Calu3 (cell line): ENCODE measurements at regions not wholly inside any gene's neighbourhood (a gene's known extent, or its start where the extent isn't known, plus 50 kb on each side); places are given as distances from the start of the nearest gene placed in this dataset.

Experiments
- BruUV-seq: library from RNA; stranded (reverse); fragments of 400-500 nt; replicated peaks from 2 replicates; lab custom pipeline; 2021; lab: Mats Ljungman, UMichigan
- CTCF ChIA-PET: fragments of 300-600 bp; sonication (Branson Sonifier 250); formaldehyde crosslinking; loops from one replicate; lab custom pipeline; 2022; ENCODE audit warnings: antibody characterized with exemption; lab: Charles Lee
- DNase-seq: peaks from one replicate; pipeline ENCODE4 v3.0.0; 2022
- H3K27ac Mint-ChIP-seq: one replicate; pipeline ENCODE4 v1.8.0; 2022; ENCODE audit warnings: mixed read lengths; ENCODE audit not compliant: unreplicated experiment
- H3K27me3 Mint-ChIP-seq: one replicate; pipeline ENCODE4 v1.8.0; 2022; ENCODE audit warnings: mixed read lengths; ENCODE audit not compliant: unreplicated experiment
- H3K36me3 Mint-ChIP-seq: one replicate; pipeline ENCODE4 v1.8.0; 2022; ENCODE audit warnings: mild to moderate bottlenecking, moderate library complexity, mixed read lengths; ENCODE audit not compliant: insufficient read depth, unreplicated experiment
- H3K4me1 Mint-ChIP-seq: one replicate; pipeline ENCODE4 v1.8.0; 2022; ENCODE audit warnings: mild to moderate bottlenecking, low read depth, mixed read lengths; ENCODE audit not compliant: unreplicated experiment
- H3K4me3 Mint-ChIP-seq: one replicate; pipeline ENCODE4 v1.8.0; 2022; ENCODE audit warnings: mild to moderate bottlenecking, low read depth, moderate library complexity, mixed read lengths; ENCODE audit not compliant: unreplicated experiment
- H3K9me3 Mint-ChIP-seq: one replicate; pipeline ENCODE4 v1.8.0; 2022; ENCODE audit warnings: low read depth, mixed read lengths; ENCODE audit not compliant: unreplicated experiment
- intact Hi-C: fragments of 100-400 bp; cut with micrococcal nuclease; formaldehyde crosslinking; loops from one replicate; pipeline ENCODE4 v1.10.0; 2022; ENCODE audit not compliant: unreplicated experiment
- TF ChIP-seq, protein P1 (sequence below): fragments of 200-600 bp; IDR thresholded peaks from one replicate; pipeline ENCODE4 v1.8.0; 2022; ENCODE audit warnings: antibody characterized with exemption; ENCODE audit not compliant: unreplicated experiment

- no peak overlapping the region for H3K27ac Mint-ChIP-seq
- no peaks in the 10 kb centered on the region for H3K36me3 Mint-ChIP-seq
- intact Hi-C loops: no loop called here
- H3K4me1 Mint-ChIP-seq: peaks cover 11% of the 10 kb centered on the region
- BruUV-seq: no TSS peak
- TF ChIP-seq, protein P1, sequence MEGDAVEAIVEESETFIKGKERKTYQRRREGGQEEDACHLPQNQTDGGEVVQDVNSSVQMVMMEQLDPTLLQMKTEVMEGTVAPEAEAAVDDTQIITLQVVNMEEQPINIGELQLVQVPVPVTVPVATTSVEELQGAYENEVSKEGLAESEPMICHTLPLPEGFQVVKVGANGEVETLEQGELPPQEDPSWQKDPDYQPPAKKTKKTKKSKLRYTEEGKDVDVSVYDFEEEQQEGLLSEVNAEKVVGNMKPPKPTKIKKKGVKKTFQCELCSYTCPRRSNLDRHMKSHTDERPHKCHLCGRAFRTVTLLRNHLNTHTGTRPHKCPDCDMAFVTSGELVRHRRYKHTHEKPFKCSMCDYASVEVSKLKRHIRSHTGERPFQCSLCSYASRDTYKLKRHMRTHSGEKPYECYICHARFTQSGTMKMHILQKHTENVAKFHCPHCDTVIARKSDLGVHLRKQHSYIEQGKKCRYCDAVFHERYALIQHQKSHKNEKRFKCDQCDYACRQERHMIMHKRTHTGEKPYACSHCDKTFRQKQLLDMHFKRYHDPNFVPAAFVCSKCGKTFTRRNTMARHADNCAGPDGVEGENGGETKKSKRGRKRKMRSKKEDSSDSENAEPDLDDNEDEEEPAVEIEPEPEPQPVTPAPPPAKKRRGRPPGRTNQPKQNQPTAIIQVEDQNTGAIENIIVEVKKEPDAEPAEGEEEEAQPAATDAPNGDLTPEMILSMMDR: no peak
- H3K4me3 Mint-ChIP-seq: no peak overlapping the region
- no peak for DNase-seq
- CTCF ChIA-PET: no interaction called here
- peaks cover 60% of the 10 kb centered on the region for H3K27me3 Mint-ChIP-seq
- H3K9me3 Mint-ChIP-seq: no peaks in the 10 kb centered on the region
Measured at GRCh38 chr7:128177768-128178550, 63.1 kb upstream of the LEP start.

GRCh38 chr7:128178611-128179010 lies 62.5 kb upstream of the LEP start:
- Mint-ChIP-seq H3K36me3 (no peaks in the 10 kb centered on the region), H3K9me3 (no peaks in the 10 kb centered on the region), H3K4me3 (no peak overlapping the region), H3K4me1 (peaks cover 11% of the 10 kb centered on the region), H3K27ac (no peak overlapping the region), H3K27me3 (peaks cover 66% of the 10 kb centered on the region)
- intact Hi-C loops: no loop called here
- TF ChIP-seq, protein P1: no peak
- no TSS peak for BruUV-seq
- DNase-seq: no peak
- CTCF ChIA-PET: no interaction called here

- Mint-ChIP-seq H3K36me3 (no peaks in the 10 kb centered on the region), H3K4me1 (no peaks in the 10 kb centered on the region), H3K4me3 (no peak overlapping the region), H3K9me3 (no peaks in the 10 kb centered on the region), H3K27me3 (peaks cover 87% of the 10 kb centered on the region), H3K27ac (no peak overlapping the region)
- DNase-seq: no peak
- intact Hi-C loops: no loop called here
- BruUV-seq: no TSS peak
- CTCF ChIA-PET: no interaction called here
- TF ChIP-seq, protein P1: no peak
Measured at GRCh38 chr7:128188396-128189230, 52.5 kb upstream of the LEP start.

DNA sequence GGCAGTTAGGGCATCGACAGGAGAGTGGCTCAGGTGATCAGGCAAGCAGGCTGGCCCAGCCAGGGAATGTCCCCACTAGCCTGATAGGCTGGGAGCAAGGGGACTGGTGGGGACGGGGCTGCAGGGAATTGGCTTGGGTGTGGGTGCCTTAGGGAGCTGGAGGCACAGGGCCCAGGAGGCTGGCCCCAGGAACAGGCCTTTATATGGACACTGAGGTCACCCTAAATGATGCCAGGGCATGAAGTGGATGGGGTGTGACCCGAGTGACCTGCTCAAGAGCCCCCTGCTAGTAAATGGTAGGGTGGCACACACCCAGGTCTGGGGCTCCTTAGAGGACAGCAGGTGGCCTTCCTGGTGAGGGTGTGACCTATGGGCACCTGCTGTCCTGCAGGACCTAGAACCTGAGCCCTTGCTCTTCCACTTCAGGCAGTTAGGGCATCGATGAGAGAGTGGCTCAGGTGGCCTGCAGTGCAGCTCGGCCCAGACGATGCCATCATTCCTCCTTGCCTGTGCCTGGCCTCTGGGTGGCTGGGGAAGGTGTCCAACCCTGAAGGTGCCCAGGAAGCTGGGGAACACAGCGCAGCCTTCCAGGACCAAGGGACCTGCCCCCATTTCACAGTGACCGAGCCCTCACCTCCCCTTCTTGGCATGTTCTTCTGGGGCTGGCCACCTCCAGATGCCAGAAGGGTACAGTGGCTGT lies 51.7 kb upstream of the LEP start:
- TF ChIP-seq, protein P1: no peak

More for the DNA sequence above, 51.7 kb upstream of the LEP start:
- no peak overlapping the region for H3K4me3 Mint-ChIP-seq
- peaks cover 79% of the 10 kb centered on the region for H3K27me3 Mint-ChIP-seq
- CTCF ChIA-PET: no interaction called here
- no TSS peak for BruUV-seq
- no peaks in the 10 kb centered on the region for H3K4me1 Mint-ChIP-seq
- no peak for DNase-seq
- intact Hi-C loops: no loop called here
- peaks cover 3% of the 10 kb centered on the region for H3K9me3 Mint-ChIP-seq
- H3K27ac Mint-ChIP-seq: no peak overlapping the region
- H3K36me3 Mint-ChIP-seq: no peaks in the 10 kb centered on the region
